GM12892 (cell line): ENCODE measurements at regions not wholly inside any gene's neighbourhood (a gene's known extent, or its start where the extent isn't known, plus 50 kb on each side); places are given as distances from the start of the nearest gene placed in this dataset.

ENCODE experiments used
- POLR2A ChIP-seq: IDR thresholded peaks from 2 replicates; pipeline ENCODE4 v1.6.1; 2011; ENCODE audit warnings: low read depth, low read length, control low read depth
- POLR2AphosphoS5 ChIP-seq: IDR thresholded peaks from 2 replicates; pipeline ENCODE4 v1.6.1; 2011; ENCODE audit warnings: low read depth, low read length, control low read depth

GRCh38 chr14:22332686-22333421, 256.2 kb downstream of the DAD1 start:
- TF ChIP-seq POLR2A (no peak), POLR2AphosphoS5 (no peak)
